Epithelial cell of proximal tubule (primary cell): ENCODE measurements at regions not wholly inside any gene's neighbourhood (a gene's known extent, or its start where the extent isn't known, plus 50 kb on each side); places are given as distances from the start of the nearest gene placed in this dataset.

Source experiments
- DNase-seq: peaks from one replicate; pipeline ENCODE4 v3.0.0-alpha.2; 2011; ENCODE audit warnings: low read depth
- H3K4me3 ChIP-seq: 2 replicates; pipeline ENCODE4 v1.5.1; 2011; ENCODE audit warnings: low read depth, mild to moderate bottlenecking, low read length
- TF ChIP-seq, protein P1 (sequence below): conservative IDR thresholded peaks from 2 replicates; pipeline ENCODE4 v1.5.1; 2012; ENCODE audit warnings: low read depth, mild to moderate bottlenecking, low read length

DNA sequence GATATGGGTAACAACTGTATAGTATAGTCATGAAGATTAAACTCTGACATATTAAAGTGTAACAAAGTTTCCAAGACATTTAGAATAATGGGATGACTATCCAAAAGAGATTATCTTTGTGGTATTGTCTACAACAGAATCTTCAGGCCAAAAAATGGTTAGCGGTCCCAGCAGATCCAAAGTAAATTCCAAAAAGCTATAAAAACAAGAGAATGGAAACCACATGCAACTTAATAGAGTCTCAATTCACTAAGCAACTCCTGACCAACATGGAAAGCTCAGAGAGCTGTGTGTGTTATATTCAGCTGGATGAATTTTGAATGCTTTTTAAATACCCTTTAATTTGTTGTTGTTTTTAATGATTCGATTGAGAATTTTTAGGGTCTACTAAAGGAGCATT, 688.2 kb downstream of the CETN3 start:
- TF ChIP-seq, protein P1, sequence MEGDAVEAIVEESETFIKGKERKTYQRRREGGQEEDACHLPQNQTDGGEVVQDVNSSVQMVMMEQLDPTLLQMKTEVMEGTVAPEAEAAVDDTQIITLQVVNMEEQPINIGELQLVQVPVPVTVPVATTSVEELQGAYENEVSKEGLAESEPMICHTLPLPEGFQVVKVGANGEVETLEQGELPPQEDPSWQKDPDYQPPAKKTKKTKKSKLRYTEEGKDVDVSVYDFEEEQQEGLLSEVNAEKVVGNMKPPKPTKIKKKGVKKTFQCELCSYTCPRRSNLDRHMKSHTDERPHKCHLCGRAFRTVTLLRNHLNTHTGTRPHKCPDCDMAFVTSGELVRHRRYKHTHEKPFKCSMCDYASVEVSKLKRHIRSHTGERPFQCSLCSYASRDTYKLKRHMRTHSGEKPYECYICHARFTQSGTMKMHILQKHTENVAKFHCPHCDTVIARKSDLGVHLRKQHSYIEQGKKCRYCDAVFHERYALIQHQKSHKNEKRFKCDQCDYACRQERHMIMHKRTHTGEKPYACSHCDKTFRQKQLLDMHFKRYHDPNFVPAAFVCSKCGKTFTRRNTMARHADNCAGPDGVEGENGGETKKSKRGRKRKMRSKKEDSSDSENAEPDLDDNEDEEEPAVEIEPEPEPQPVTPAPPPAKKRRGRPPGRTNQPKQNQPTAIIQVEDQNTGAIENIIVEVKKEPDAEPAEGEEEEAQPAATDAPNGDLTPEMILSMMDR = no peak
- no peak for DNase-seq
- no peak overlapping the region for H3K4me3 ChIP-seq

DNA sequence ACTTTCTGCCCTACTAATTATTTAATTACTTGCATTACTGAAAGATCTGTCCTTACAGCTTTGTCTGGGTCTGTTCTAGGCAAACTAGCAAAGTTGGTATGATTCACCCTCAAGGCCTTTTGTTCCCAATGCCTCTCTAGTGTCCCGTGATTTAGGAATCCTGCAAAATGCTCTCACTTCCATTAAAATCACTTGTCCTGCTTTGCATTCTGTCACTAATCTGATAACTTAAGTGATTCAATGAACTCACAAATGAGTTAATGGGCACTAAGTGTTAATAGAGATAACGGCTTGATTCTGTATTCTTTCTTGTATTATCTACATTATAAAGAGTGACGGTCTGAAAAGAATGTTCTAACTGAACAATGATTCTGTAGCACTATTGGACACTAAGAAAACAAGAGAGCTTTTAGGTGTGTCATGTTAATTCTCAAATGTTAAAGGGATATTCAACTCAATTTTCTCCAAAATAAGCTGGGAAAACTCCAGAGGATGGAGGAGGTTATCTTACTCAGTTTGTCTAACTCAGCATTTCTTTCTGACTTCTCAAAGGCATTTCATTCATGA, 697.3 kb downstream of the CETN3 start:
- no peak overlapping the region for H3K4me3 ChIP-seq
- no peak for DNase-seq
- TF ChIP-seq, protein P1 = no peak

DNA sequence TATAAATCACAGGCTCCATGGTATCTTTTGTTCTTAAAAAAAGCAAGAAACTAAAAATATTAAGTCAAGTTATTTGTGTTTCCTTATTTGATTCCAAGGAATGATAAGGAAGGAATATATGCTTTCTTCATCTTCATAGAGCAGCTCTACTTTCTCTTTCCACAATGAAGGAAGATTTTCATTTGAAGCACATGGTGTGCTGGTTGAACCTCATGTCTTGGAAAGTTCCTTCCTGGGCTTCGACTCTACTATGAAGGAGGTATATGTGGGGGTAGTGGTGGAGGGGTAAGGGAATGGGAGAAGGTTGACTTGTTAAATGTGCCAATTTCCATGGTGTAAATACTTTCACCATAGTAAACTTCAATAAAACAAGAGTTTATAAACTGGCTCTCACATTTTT, 698.0 kb downstream of the CETN3 start:
- no peak overlapping the region for H3K4me3 ChIP-seq
- TF ChIP-seq, protein P1 = no peak
- no peak for DNase-seq

DNA sequence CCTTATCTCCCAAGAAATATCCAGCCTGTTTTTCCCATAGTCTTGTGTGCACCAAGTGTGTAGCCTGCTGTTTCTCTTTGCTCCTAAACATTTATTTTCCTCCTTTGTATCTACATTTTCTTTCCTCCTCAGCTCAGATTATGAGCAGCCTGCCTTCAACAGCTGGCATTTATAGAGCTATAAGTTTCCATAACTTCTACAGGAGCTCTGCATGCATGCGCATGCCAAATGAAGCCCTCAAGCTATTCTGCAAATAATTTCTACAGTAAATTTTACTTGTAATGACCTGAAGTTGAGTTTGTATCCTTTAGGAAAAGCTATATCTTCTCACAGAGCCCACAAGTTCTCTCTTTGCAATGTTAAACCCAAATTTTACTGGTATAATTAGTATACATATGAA, 699.5 kb downstream of the CETN3 start:
- TF ChIP-seq, protein P1 = no peak
- H3K4me3 ChIP-seq = no peak overlapping the region
- DNase-seq = no peak

DNA sequence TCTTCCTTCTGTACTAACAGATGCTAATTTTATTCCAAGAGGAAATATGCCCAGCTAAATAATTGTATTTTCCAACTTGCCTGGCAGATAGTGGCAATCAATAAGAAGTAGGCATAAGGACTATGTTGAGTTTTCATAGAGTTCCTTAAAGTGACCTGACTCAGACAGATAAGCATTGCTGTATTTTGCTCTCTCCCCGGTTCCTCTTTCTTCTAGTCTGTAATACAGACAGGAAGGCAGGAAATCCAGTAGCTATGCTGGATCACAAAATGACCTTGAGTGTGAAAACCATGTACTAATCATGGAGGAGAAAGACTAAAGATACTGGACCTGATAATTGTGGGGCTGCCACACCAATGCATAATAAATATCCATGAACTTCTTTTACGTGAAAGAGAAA, 701.7 kb downstream of the CETN3 start:
- TF ChIP-seq, protein P1 = no peak
- no peak for DNase-seq
- H3K4me3 ChIP-seq = no peak overlapping the region

DNA sequence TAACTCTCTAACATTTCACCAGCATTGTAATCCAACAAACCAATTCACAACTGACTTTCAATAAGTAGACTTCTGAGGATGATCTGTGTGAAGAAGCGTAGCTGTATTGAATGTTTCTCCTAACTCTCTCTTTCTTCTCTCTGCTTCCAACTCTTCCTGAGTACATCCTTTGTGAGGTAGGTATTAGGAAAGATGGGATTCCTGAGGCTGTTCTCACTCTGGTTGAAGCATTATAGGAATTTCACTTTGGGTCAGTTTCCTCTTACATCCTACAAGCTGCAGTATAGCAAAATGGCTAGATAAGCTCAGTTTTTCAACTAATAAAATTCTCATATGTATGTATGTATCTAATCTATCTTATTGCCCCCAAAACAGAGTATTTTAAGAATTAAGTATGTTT, 702.8 kb downstream of the CETN3 start:
- DNase-seq = no peak
- TF ChIP-seq, protein P1 = no peak
- no peak overlapping the region for H3K4me3 ChIP-seq

DNA sequence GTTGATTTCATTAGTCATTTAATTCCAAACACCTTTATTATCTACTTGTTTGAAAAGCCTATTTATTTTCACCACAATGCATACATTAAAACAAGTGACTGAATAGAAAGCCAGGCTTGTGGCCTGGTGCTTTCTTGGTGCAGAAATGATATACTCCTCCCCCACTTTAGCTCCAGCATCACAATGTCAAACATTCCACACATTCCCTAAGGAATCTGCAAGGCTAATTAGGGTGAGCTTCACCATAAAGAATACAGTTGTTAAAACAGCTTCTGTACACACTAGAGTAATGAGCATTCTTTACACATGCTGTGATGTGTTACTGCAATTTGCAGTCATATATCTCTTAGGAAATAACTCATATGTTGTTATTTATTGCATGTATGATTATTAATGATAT, 705.7 kb downstream of the CETN3 start:
- DNase-seq = peak; percentile 15
- H3K4me3 ChIP-seq = no peak overlapping the region
- TF ChIP-seq, protein P1 = no peak
